Epithelial cell of esophagus (primary cell): ENCODE measurements at regions not wholly inside any gene's neighbourhood (a gene's known extent, or its start where the extent isn't known, plus 50 kb on each side); places are given as distances from the start of the nearest gene placed in this dataset.
"Not testable (repeated sequence)": the region's sequence is repeated elsewhere in the genome, so short reads cannot be mapped to it uniquely, and the experiment has no call there.

Experiments
- DNase-seq: peaks from one replicate; pipeline ENCODE4 v3.0.0; 2010; ENCODE audit warnings: low read depth
- H3K4me3 ChIP-seq: 2 replicates; pipeline ENCODE4 v1.5.1; 2011; ENCODE audit warnings: mild to moderate bottlenecking, low read length, control low read depth
- CTCF ChIP-seq: IDR thresholded peaks from 2 replicates; pipeline ENCODE4 v1.5.1; 2011; ENCODE audit warnings: low read depth, mild to moderate bottlenecking, low read length, control low read depth, inconsistent platforms; ENCODE audit not compliant: insufficient read depth; ENCODE audit errors: missing control alignments

- DNase-seq, result peak; percentile 60
- peak; percentile 32 for TF ChIP-seq CTCF
- H3K4me3 ChIP-seq, result no peak overlapping the region
These were observed 374.6 kb downstream of the PTH2R start for GRCh38 chr2:208781166-208781565.

- DNase-seq, result no peak
- no peak for TF ChIP-seq CTCF
- no peak overlapping the region for H3K4me3 ChIP-seq
These were observed 375.5 kb downstream of the PTH2R start for GRCh38 chr2:208782097-208782496.

- TF ChIP-seq CTCF, result peak; percentile 46
- DNase-seq, result peak; percentile 49
- no peak overlapping the region for H3K4me3 ChIP-seq
These were observed 376.6 kb downstream of the PTH2R start for GRCh38 chr2:208783184-208783583.

GRCh38 chr2:208784774-208785173 lies 378.2 kb downstream of the PTH2R start:
- not testable (repeated sequence) for DNase-seq

GRCh38 chr2:208791257-208791656 lies 384.7 kb downstream of the PTH2R start:
- DNase-seq, result no peak
- TF ChIP-seq CTCF, result no peak
- no peak overlapping the region for H3K4me3 ChIP-seq

More at GRCh38 chr2:208784774-208785173, 378.2 kb downstream of the PTH2R start:
- H3K4me3 ChIP-seq, result not testable (repeated sequence)

- peak; percentile 58 for DNase-seq
- TF ChIP-seq CTCF, result no peak
- no peak overlapping the region for H3K4me3 ChIP-seq
These were observed 386.2 kb downstream of the PTH2R start for GRCh38 chr2:208792766-208793165.

GRCh38 chr2:208793434-208793833 lies 386.8 kb downstream of the PTH2R start:
- TF ChIP-seq CTCF, result no peak
- no peak overlapping the region for H3K4me3 ChIP-seq
- no peak for DNase-seq
